ENCODE measurements at regions not wholly inside any gene's neighbourhood (a gene's known extent, or its start where the extent isn't known, plus 50 kb on each side); places are given as distances from the start of the nearest gene placed in this dataset.

- DNase-seq (ENCODE audit: low read depth), result no peak
Observed at GRCh38 chr11:76607431-76607830, 63.1 kb downstream of the LRRC32 start.

DNA sequence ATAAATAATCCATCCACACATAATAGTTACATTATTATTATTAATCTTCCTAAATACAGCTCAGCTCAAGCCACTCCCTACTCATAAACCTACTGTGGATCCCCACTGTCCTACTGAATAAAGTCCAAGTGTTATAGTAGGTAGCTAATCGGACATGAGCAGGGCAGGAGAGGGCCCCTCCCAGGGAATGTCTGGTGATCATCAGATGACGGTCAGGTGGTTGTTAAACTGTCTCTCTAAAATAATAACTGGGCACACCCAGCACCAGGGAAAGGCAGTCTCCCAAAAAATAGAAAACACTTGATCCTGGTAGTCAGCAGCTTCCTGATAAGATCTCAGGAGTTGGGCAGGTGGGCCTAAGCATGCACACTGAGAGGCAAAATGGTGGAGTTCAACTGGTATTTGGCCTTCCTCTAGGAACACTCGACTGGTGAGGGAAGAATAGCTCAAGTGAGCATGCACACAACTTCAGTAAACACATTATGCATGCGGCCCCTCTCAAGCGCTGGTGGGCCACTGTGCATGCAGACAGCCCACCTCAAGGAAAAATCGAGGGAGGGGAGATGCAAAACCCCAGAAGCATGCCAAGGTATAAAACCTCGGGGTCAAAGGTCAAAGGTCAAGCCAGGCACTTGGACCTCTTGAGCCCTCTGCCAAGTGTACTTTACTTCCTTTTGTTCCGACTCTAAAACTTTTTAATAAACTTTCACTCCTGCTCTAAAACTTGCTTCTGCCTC is 65.0 kb downstream of the LRRC32 start:
- no peak for DNase-seq (ENCODE audit: low read depth)

DNA sequence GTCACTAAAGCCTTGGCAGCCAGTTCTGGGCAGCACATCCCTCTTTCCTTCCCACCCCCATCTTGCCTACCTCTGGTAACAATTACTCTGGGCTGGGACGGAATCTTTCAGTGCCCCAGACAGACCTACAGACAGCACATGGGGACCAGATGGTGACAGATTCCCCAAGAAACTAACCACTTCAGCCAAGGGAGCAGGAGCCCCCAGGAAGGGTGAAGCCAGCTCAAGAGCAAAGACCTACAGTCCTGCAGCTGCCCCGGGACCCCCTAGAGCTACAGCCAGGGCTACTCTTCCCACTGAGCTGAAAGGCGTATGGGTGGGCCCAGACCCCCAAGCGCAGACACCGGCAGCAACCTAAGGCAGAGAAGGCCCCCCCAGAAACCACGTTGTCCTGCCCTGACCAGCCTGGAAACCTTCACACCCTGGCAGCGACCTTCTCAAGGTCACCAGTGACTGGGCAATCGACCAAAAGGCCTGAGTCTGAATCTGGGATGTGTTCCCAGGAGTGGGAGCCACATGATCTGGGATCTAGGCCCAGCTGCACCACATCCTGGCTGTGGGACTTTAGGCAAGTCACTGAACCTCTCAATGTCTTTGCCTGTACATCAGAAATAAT is 65.8 kb downstream of the LRRC32 start:
- DNase-seq (ENCODE audit: low read depth), result peak; percentile 81

- no peak for DNase-seq (ENCODE audit: low read depth)
Observed at GRCh38 chr11:76604081-76604625, 66.4 kb downstream of the LRRC32 start.

DNA sequence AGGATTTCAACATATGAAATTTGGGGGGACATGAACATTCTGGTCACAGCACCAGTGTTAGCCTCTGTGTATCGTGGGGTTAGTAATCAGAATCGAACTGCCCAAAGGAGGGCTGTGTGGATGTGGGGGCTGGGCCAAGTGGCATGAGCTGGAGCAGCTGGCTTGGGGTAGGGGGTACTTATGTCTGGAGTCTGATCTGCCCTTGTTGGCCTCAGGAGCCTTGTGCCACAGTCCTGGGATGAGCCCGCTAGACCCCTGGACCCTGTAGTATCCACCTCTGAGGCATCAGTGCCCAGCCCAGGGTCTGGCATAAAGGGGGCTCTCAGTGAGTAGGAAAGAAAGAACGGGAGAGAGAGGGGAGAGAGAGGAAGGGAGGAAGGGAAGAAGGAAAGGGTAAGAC is 67.3 kb downstream of the LRRC32 start:
- DNase-seq (ENCODE audit: low read depth), result no peak

Data from EH (cell line).